Hepatocyte (in vitro differentiated cells): ENCODE measurements at regions not wholly inside any gene's neighbourhood (a gene's known extent, or its start where the extent isn't known, plus 50 kb on each side); places are given as distances from the start of the nearest gene placed in this dataset.

Experiments used
- DNase-seq: peaks from one replicate; pipeline ENCODE4 v3.0.0-alpha.2; 2016; ENCODE audit warnings: low spot score
- H2AFZ ChIP-seq: fragments of 200-600 bp; sonication (generic); 2 replicates; pipeline ENCODE4 v1.6.0; 2016; ENCODE audit warnings: antibody characterized with exemption, mild to moderate bottlenecking
- H3K27ac ChIP-seq: fragments of 200-600 bp; sonication (generic); 2 replicates; pipeline ENCODE4 v1.5.1; 2016; ENCODE audit warnings: mild to moderate bottlenecking
- H3K27me3 ChIP-seq: fragments of 200-600 bp; sonication (generic); 2 replicates; pipeline ENCODE4 v1.6.1; 2016
- H3K36me3 ChIP-seq: fragments of 200-600 bp; sonication (generic); replicated peaks from 2 replicates; pipeline ENCODE4 v1.5.1; 2016; ENCODE audit warnings: low read depth; ENCODE audit not compliant: insufficient read depth
- H3K4me1 ChIP-seq: fragments of 200-600 bp; sonication (generic); 2 replicates; pipeline ENCODE4 v1.5.1; 2016; ENCODE audit warnings: mild to moderate bottlenecking, moderate library complexity; ENCODE audit not compliant: insufficient read depth
- H3K4me2 ChIP-seq: fragments of 200-600 bp; sonication (generic); 2 replicates; pipeline ENCODE4 v1.6.0; 2016
- H3K4me3 ChIP-seq: fragments of 200-600 bp; sonication (generic); 2 replicates; pipeline ENCODE4 v1.5.1; 2016; ENCODE audit warnings: mild to moderate bottlenecking
- H3K79me2 ChIP-seq: fragments of 200-600 bp; sonication (generic); 2 replicates; pipeline ENCODE4 v1.6.0; 2017; ENCODE audit warnings: mild to moderate bottlenecking
- H3K9me2 ChIP-seq: fragments of 200-600 bp; sonication (generic); replicated peaks from 2 replicates; pipeline ENCODE4 v1.6.0; 2017; ENCODE audit warnings: mild to moderate bottlenecking; ENCODE audit not compliant: insufficient read depth
- H3K9me3 ChIP-seq: fragments of 200-600 bp; sonication (generic); 2 replicates; pipeline ENCODE4 v1.5.1; 2016; ENCODE audit warnings: low read depth, mild to moderate bottlenecking
- H4K20me1 ChIP-seq: fragments of 200-600 bp; sonication (generic); 2 replicates; pipeline ENCODE4 v1.6.0; 2016; ENCODE audit warnings: mild to moderate bottlenecking; ENCODE audit not compliant: insufficient read depth, poor library complexity, severe bottlenecking
- EZH2 ChIP-seq: fragments of 200-600 bp; sonication (generic); IDR thresholded peaks from 2 replicates; pipeline ENCODE4 v1.6.1; 2016; ENCODE audit warnings: antibody characterized with exemption, mild to moderate bottlenecking, borderline replicate concordance
- EZH2phosphoT487 ChIP-seq: fragments of 200-600 bp; sonication (generic); IDR thresholded peaks from one replicate; pipeline ENCODE4 v1.6.1; 2018; ENCODE audit warnings: antibody characterized with exemption, mild to moderate bottlenecking, low read depth, moderate library complexity; ENCODE audit not compliant: unreplicated experiment, severe bottlenecking
- WGBS: methylation state at CpG from one replicate; pipeline ENCODE4 v1.1.6; 2016; ENCODE audit warnings: low lambda C conversion rate; ENCODE audit errors: missing lambda C conversion rate; 5-methylcytosine and 5-hydroxymethylcytosine counted together
- TF ChIP-seq, protein P1 (sequence below): fragments of 200-600 bp; sonication (generic); IDR thresholded peaks from 2 replicates; pipeline ENCODE4 v1.5.1; 2016; ENCODE audit warnings: antibody characterized with exemption, mild to moderate bottlenecking; ENCODE audit not compliant: poor library complexity

DNA sequence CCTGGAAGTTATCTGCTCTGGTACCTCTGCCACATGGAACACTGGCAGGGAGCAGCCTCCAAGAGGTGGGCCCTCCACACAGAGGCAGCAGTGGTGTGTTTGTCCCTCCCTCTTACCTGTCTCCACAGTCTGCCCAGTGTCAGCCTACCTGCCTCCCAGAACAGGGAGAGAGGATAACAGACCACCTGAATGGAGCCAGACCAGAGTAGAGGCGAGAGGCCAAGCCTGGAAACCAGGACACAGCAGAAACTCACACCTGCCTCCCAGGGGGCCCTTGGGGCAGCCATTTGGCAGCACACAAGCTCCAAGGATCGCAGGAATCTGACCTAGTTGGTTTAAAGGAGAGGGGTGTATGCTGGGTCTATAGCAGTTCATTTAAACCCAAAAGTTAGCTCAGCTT lies 100.2 kb upstream of the ZNF366 start:
- H3K4me3 ChIP-seq: no peak overlapping the region
- TF ChIP-seq EZH2 (no peak), EZH2phosphoT487 (no peak)
- TF ChIP-seq, protein P1, sequence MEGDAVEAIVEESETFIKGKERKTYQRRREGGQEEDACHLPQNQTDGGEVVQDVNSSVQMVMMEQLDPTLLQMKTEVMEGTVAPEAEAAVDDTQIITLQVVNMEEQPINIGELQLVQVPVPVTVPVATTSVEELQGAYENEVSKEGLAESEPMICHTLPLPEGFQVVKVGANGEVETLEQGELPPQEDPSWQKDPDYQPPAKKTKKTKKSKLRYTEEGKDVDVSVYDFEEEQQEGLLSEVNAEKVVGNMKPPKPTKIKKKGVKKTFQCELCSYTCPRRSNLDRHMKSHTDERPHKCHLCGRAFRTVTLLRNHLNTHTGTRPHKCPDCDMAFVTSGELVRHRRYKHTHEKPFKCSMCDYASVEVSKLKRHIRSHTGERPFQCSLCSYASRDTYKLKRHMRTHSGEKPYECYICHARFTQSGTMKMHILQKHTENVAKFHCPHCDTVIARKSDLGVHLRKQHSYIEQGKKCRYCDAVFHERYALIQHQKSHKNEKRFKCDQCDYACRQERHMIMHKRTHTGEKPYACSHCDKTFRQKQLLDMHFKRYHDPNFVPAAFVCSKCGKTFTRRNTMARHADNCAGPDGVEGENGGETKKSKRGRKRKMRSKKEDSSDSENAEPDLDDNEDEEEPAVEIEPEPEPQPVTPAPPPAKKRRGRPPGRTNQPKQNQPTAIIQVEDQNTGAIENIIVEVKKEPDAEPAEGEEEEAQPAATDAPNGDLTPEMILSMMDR: no peak
- H3K4me2 ChIP-seq: no peak overlapping the region
- 87% methylated on average over 2 of the region's 2 CpGs for WGBS
- no peaks in the 10 kb centered on the region for H3K36me3 ChIP-seq
- no peak overlapping the region for H3K27ac ChIP-seq
- peaks cover 15% of the 10 kb centered on the region for H3K4me1 ChIP-seq
- no peaks in the 10 kb centered on the region for H3K9me2 ChIP-seq
- no peaks in the 10 kb centered on the region for H3K9me3 ChIP-seq
- H3K27me3 ChIP-seq: no peaks in the 10 kb centered on the region
- H4K20me1 ChIP-seq: no peaks in the 10 kb centered on the region
- no peak overlapping the region for H2AFZ ChIP-seq
- DNase-seq: no peak
- H3K79me2 ChIP-seq: no peaks in the 10 kb centered on the region

DNA sequence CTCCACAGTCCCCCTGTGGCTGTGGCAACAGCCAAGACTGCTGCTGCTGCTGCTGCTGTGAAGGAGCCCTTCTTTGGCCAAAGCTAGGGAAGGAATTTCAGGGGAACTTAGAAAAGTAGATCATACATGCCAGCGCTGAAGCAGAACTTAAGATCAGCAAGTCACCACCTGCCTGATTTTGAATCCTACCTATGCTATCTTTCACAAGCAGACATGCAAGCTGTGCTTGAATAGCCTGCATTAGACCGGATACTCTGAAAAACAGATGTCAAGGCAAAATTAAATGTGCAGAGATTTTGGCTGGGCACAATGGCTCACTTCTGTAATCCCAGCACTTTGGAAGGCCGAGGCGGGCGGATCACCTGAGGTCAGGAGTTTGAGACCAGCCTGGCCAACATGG lies 99.3 kb upstream of the ZNF366 start:
- DNase-seq: no peak
- TF ChIP-seq, protein P1: no peak
- TF ChIP-seq EZH2 (no peak), EZH2phosphoT487 (no peak)
- H3K4me1 ChIP-seq: peaks cover 17% of the 10 kb centered on the region
- no peaks in the 10 kb centered on the region for H3K9me2 ChIP-seq
- H3K27ac ChIP-seq: no peak overlapping the region
- 97% methylated on average over 4 of the region's 5 CpGs for WGBS
- no peak overlapping the region for H2AFZ ChIP-seq
- no peaks in the 10 kb centered on the region for H4K20me1 ChIP-seq
- H3K9me3 ChIP-seq: no peaks in the 10 kb centered on the region
- H3K4me2 ChIP-seq: no peak overlapping the region
- H3K4me3 ChIP-seq: no peak overlapping the region
- H3K27me3 ChIP-seq: no peaks in the 10 kb centered on the region
- no peaks in the 10 kb centered on the region for H3K79me2 ChIP-seq
- no peaks in the 10 kb centered on the region for H3K36me3 ChIP-seq

DNA sequence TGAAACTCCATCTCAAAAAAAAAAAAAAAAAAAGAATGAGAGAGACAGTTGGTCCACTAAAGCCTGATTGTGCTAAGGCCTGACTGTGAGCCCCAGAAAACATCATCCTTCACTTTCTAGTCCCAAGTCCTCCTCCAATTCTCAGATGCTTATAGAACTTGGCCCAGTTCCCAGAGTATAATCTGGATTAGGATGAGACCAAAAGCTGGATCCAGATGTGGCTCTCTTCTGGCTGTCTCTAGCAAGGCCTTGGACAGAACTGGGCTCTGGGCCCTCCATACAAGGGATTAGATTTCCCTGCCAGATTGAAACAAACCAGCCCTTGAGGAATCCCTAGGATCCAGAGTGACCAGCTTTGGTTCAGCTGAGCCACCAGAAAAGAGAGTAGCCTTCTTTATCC lies 98.4 kb upstream of the ZNF366 start:
- no peaks in the 10 kb centered on the region for H3K27me3 ChIP-seq
- no peak for TF ChIP-seq EZH2
- TF ChIP-seq, protein P1: no peak
- no peak for TF ChIP-seq EZH2phosphoT487
- H3K9me2 ChIP-seq: no peaks in the 10 kb centered on the region
- no peaks in the 10 kb centered on the region for H3K36me3 ChIP-seq
- no peaks in the 10 kb centered on the region for H3K9me3 ChIP-seq
- H2AFZ ChIP-seq: no peak overlapping the region
- H3K4me3 ChIP-seq: no peak overlapping the region
- no peaks in the 10 kb centered on the region for H3K79me2 ChIP-seq
- H3K27ac ChIP-seq: no peak overlapping the region
- no peak for DNase-seq
- H4K20me1 ChIP-seq: no peaks in the 10 kb centered on the region
- no peak overlapping the region for H3K4me2 ChIP-seq
- H3K4me1 ChIP-seq: peaks cover 23% of the 10 kb centered on the region

DNA sequence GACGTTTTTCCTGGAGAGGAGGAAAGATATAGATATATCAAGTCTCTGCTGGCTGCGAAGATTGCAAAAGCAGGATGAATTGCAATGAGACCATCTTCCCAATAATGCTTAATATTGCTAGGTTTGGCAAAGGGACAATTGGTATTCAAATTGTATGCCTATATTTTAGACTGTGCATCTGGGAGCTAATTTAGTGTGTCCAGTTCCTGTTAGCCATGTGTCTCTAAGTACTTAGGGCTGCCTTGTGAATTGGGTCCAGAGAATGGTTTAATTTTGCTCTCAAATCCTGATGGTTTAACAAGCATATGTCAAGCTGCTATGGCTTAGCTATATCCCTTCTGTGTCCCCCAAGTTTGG lies 97.6 kb upstream of the ZNF366 start:
- no peaks in the 10 kb centered on the region for H3K79me2 ChIP-seq
- no peak for DNase-seq
- H4K20me1 ChIP-seq: no peaks in the 10 kb centered on the region
- H3K27ac ChIP-seq: no peak overlapping the region
- H3K4me1 ChIP-seq: peaks cover 30% of the 10 kb centered on the region
- no peaks in the 10 kb centered on the region for H3K9me3 ChIP-seq
- no peak overlapping the region for H3K4me2 ChIP-seq
- H3K4me3 ChIP-seq: no peak overlapping the region
- H3K9me2 ChIP-seq: no peaks in the 10 kb centered on the region
- TF ChIP-seq EZH2 (no peak), EZH2phosphoT487 (no peak)
- TF ChIP-seq, protein P1: no peak
- no peaks in the 10 kb centered on the region for H3K36me3 ChIP-seq
- H2AFZ ChIP-seq: no peak overlapping the region
- 88% methylated on average over 2 of the region's 2 CpGs for WGBS
- H3K27me3 ChIP-seq: no peaks in the 10 kb centered on the region
